GM23338 (cell line): ENCODE measurements at regions not wholly inside any gene's neighbourhood (a gene's known extent, or its start where the extent isn't known, plus 50 kb on each side); places are given as distances from the start of the nearest gene placed in this dataset.

Source experiments
- ATAC-seq: fragments of 200-7000 bp; cut with Tn5 transposase; 3 replicates; pipeline ENCODE4 v1.9.1; 2020
- DNase-seq: peaks from one replicate; pipeline ENCODE4 v3.0.0-alpha.2; 2015; ENCODE audit warnings: low spot score
- H2AFZ ChIP-seq: fragments of 200-600 bp; sonication (generic); 2 replicates; pipeline ENCODE4 v1.8.0; 2016; ENCODE audit warnings: antibody characterized with exemption, mild to moderate bottlenecking, moderate library complexity
- H3F3A ChIP-seq: fragments of 200-600 bp; sonication (generic); replicated peaks from 2 replicates; pipeline ENCODE4 v1.8.0; 2017; ENCODE audit warnings: antibody characterized with exemption, mixed run types, low read depth
- H3K27ac ChIP-seq: fragments of 200-600 bp; sonication (generic); 2 replicates; pipeline ENCODE4 v1.6.1; 2016; ENCODE audit warnings: low read depth
- H3K27me3 ChIP-seq: fragments of 200-600 bp; sonication (generic); 2 replicates; pipeline ENCODE4 v1.8.0; 2016; ENCODE audit warnings: mild to moderate bottlenecking, mixed run types, moderate library complexity; ENCODE audit not compliant: insufficient read depth
- H3K36me3 ChIP-seq: fragments of 200-600 bp; sonication (generic); 2 replicates; pipeline ENCODE4 v1.8.0; 2016; ENCODE audit warnings: mild to moderate bottlenecking; ENCODE audit not compliant: insufficient read depth
- H3K4me1 ChIP-seq: fragments of 200-600 bp; sonication (generic); 2 replicates; pipeline ENCODE4 v1.8.0; 2016; ENCODE audit warnings: mild to moderate bottlenecking, moderate library complexity; ENCODE audit not compliant: insufficient read depth
- H3K4me2 ChIP-seq: fragments of 200-600 bp; sonication (generic); 2 replicates; pipeline ENCODE4 v1.7.1; 2017; ENCODE audit warnings: mixed run types
- H3K4me3 ChIP-seq: fragments of 200-600 bp; sonication (generic); 2 replicates; pipeline ENCODE4 v1.6.1; 2016; ENCODE audit warnings: mixed run types
- H3K79me2 ChIP-seq: fragments of 200-600 bp; sonication (generic); replicated peaks from 2 replicates; pipeline ENCODE4 v1.8.0; 2017; ENCODE audit warnings: mild to moderate bottlenecking; ENCODE audit not compliant: insufficient read depth
- H3K9me2 ChIP-seq: fragments of 200-600 bp; sonication (generic); 2 replicates; pipeline ENCODE4 v1.8.0; 2017; ENCODE audit not compliant: insufficient read depth
- H4K20me1 ChIP-seq: fragments of 200-600 bp; sonication (generic); replicated peaks from 2 replicates; pipeline ENCODE4 v1.8.0; 2017; ENCODE audit warnings: mild to moderate bottlenecking; ENCODE audit not compliant: insufficient read depth
- H3K27ac Mint-ChIP-seq: 2 replicates; pipeline ENCODE4 v1.8.0; 2020; ENCODE audit warnings: inconsistent platforms, mild to moderate bottlenecking, moderate library complexity, mixed read lengths
- H3K27me3 Mint-ChIP-seq: 3 replicates; pipeline ENCODE4 v1.8.0; 2022; ENCODE audit warnings: low read depth, mild to moderate bottlenecking, moderate library complexity, mixed read lengths, inconsistent platforms; ENCODE audit not compliant: insufficient read depth, poor library complexity
- H3K36me3 Mint-ChIP-seq: 3 replicates; pipeline ENCODE4 v1.8.0; 2021; ENCODE audit warnings: low read depth, mild to moderate bottlenecking, inconsistent platforms, moderate library complexity, mixed read lengths
- H3K4me1 Mint-ChIP-seq: 3 replicates; pipeline ENCODE4 v1.8.0; 2020; ENCODE audit warnings: mild to moderate bottlenecking, inconsistent platforms, mixed read lengths
- H3K4me3 Mint-ChIP-seq: 3 replicates; pipeline ENCODE4 v1.8.0; 2021; ENCODE audit warnings: moderate library complexity, mild to moderate bottlenecking, inconsistent platforms, mixed read lengths
- H3K9me3 Mint-ChIP-seq: 3 replicates; pipeline ENCODE4 v1.8.0; 2020; ENCODE audit warnings: moderate library complexity, mild to moderate bottlenecking, inconsistent platforms, mixed read lengths
- CREB1 ChIP-seq: fragments of 250-450 bp; sonication (Bioruptor Pico); IDR thresholded peaks from 2 replicates; pipeline ENCODE4 v1.5.0; 2020; ENCODE audit warnings: low read depth, mild to moderate bottlenecking, moderate library complexity
- ETS1 ChIP-seq: IDR thresholded peaks from 2 replicates; pipeline ENCODE4 v1.6.1; 2016; ENCODE audit warnings: antibody characterized with exemption
- EZH2 ChIP-seq: fragments of 200-600 bp; sonication (generic); IDR thresholded peaks from one replicate; pipeline ENCODE4 v1.8.0; 2017; ENCODE audit warnings: antibody characterized with exemption, mild to moderate bottlenecking, low read depth; ENCODE audit not compliant: unreplicated experiment
- EZH2phosphoT487 ChIP-seq: fragments of 200-600 bp; sonication (generic); IDR thresholded peaks from one replicate; pipeline ENCODE4 v1.8.1; 2018; ENCODE audit warnings: antibody characterized with exemption; ENCODE audit not compliant: unreplicated experiment
- NANOG ChIP-seq: IDR thresholded peaks from 2 replicates; pipeline ENCODE4 v1.6.1; 2016; ENCODE audit warnings: antibody characterized with exemption, borderline replicate concordance
- POLR2AphosphoS5 ChIP-seq: IDR thresholded peaks from 2 replicates; pipeline ENCODE4 v1.6.1; 2016; ENCODE audit warnings: antibody characterized with exemption, low read depth
- STAT1 ChIP-seq: IDR thresholded peaks from one replicate; pipeline ENCODE4 v1.6.1; 2016; ENCODE audit warnings: antibody characterized with exemption; ENCODE audit not compliant: unreplicated experiment
- ZNF331 ChIP-seq: fragments of 250-450 bp; sonication (Bioruptor Pico); IDR thresholded peaks from 2 replicates; pipeline ENCODE4 v1.5.0; 2020; ENCODE audit warnings: low read depth, mild to moderate bottlenecking, moderate library complexity
- ZNF462 ChIP-seq: fragments of 250-450 bp; sonication (Bioruptor Pico); IDR thresholded peaks from 2 replicates; pipeline ENCODE4 v1.5.0; 2020; ENCODE audit warnings: mild to moderate bottlenecking, moderate library complexity
- TF ChIP-seq, protein P1 (sequence below), 2 experiments: fragments of 200-600 bp in 1 of 2; sonication (generic) in 1 of 2; conservative IDR thresholded peaks; 2 replicates each; pipeline versions ENCODE4 v1.5.1 to v1.6.1; 2016 to 2017; ENCODE audit warnings: antibody characterized with exemption in 2 of 2, low read depth in 2 of 2, mild to moderate bottlenecking in 2 of 2, moderate library complexity in 1 of 2
- TF ChIP-seq, protein P2 (sequence below): IDR thresholded peaks from one replicate; pipeline ENCODE4 v1.6.1; 2018; ENCODE audit warnings: antibody characterized with exemption; ENCODE audit not compliant: unreplicated experiment

DNA sequence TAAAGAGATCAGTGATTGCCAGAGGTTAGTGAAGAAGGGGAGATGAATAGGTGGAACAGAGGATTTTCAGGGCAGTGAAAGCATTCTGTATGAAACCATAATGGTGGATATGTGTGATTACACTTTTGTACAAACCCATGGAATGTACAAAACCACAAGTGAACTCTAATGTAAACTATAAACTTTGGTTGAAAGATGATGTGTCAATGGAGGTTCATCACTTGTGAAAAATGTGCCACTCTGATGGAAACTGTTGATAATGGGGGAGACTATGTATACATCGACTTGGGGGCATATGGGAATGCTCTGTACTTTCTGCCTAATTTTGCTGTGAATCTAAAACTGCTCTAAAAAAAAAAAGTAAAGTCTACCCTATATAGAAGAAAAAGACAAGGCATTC is 68.7 kb upstream of the ARHGEF3 start:
- H3K4me2 ChIP-seq, result no peak overlapping the region
- DNase-seq (no peak), ATAC-seq (no peak)
- H2AFZ ChIP-seq, result no peak overlapping the region
- TF ChIP-seq, protein P1, sequence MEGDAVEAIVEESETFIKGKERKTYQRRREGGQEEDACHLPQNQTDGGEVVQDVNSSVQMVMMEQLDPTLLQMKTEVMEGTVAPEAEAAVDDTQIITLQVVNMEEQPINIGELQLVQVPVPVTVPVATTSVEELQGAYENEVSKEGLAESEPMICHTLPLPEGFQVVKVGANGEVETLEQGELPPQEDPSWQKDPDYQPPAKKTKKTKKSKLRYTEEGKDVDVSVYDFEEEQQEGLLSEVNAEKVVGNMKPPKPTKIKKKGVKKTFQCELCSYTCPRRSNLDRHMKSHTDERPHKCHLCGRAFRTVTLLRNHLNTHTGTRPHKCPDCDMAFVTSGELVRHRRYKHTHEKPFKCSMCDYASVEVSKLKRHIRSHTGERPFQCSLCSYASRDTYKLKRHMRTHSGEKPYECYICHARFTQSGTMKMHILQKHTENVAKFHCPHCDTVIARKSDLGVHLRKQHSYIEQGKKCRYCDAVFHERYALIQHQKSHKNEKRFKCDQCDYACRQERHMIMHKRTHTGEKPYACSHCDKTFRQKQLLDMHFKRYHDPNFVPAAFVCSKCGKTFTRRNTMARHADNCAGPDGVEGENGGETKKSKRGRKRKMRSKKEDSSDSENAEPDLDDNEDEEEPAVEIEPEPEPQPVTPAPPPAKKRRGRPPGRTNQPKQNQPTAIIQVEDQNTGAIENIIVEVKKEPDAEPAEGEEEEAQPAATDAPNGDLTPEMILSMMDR (conservative IDR thresholded peaks at IDR 0.05; ENCODE audit: low read depth in 2 of 2), result no peak
- TF ChIP-seq NANOG (no peak), ZNF462 (no peak), POLR2AphosphoS5 (no peak), EZH2phosphoT487 (no peak), ETS1 (no peak), ZNF331 (no peak), EZH2 (no peak), STAT1 (no peak), CREB1 (CRISPR knock-in tag) (no peak)
- TF ChIP-seq, protein P2, sequence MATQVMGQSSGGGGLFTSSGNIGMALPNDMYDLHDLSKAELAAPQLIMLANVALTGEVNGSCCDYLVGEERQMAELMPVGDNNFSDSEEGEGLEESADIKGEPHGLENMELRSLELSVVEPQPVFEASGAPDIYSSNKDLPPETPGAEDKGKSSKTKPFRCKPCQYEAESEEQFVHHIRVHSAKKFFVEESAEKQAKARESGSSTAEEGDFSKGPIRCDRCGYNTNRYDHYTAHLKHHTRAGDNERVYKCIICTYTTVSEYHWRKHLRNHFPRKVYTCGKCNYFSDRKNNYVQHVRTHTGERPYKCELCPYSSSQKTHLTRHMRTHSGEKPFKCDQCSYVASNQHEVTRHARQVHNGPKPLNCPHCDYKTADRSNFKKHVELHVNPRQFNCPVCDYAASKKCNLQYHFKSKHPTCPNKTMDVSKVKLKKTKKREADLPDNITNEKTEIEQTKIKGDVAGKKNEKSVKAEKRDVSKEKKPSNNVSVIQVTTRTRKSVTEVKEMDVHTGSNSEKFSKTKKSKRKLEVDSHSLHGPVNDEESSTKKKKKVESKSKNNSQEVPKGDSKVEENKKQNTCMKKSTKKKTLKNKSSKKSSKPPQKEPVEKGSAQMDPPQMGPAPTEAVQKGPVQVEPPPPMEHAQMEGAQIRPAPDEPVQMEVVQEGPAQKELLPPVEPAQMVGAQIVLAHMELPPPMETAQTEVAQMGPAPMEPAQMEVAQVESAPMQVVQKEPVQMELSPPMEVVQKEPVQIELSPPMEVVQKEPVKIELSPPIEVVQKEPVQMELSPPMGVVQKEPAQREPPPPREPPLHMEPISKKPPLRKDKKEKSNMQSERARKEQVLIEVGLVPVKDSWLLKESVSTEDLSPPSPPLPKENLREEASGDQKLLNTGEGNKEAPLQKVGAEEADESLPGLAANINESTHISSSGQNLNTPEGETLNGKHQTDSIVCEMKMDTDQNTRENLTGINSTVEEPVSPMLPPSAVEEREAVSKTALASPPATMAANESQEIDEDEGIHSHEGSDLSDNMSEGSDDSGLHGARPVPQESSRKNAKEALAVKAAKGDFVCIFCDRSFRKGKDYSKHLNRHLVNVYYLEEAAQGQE, result no peak
- Mint-ChIP-seq H3K4me3 (no peak overlapping the region), H3K27ac (no peak overlapping the region), H3K27me3 (no peaks in the 10 kb centered on the region), H3K4me1 (no peaks in the 10 kb centered on the region; the same call in 2 of the 3 replicates), H3K36me3 (no peaks in the 10 kb centered on the region), H3K9me3 (no peaks in the 10 kb centered on the region)
- no peaks in the 10 kb centered on the region; the same call in 1 of the 2 replicates for H3K4me1 ChIP-seq
- no peaks in the 10 kb centered on the region for H4K20me1 ChIP-seq
- H3F3A ChIP-seq, result no peaks in the 10 kb centered on the region
- no peak overlapping the region for H3K4me3 ChIP-seq
- no peaks in the 10 kb centered on the region for H3K36me3 ChIP-seq
- H3K9me2 ChIP-seq, result no peaks in the 10 kb centered on the region
- H3K79me2 ChIP-seq, result no peaks in the 10 kb centered on the region
- no peak overlapping the region for H3K27ac ChIP-seq
- H3K27me3 ChIP-seq, result no peaks in the 10 kb centered on the region
